ENCODE measurements at regions not wholly inside any gene's neighbourhood (a gene's known extent, or its start where the extent isn't known, plus 50 kb on each side); places are given as distances from the start of the nearest gene placed in this dataset.

DNA sequence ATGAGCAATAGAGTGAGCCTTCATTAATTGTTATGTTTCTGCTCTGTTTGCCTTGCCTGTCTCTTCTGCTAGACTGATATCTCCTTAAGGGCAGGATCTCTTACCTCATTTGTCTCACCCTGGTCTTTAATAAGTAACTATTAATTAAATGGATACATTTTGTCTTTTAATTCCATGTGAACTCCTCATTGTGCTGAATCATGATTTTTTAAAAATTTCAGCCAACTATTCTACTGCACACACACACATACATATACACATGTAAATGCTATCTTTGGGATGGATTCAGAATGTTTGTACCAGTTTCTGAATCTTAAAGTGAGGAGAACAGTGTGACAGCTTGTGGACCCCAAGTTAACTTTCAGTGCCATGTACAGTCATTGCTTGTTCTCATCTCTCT, 731.1 kb upstream of the MAP3K7 start:
- no peak for DNase-seq

GRCh38 chr6:91317247-91317835, 730.5 kb upstream of the MAP3K7 start:
- no peak for DNase-seq

- no peak for DNase-seq
Observed at GRCh38 chr6:91310178-91310577, 723.3 kb upstream of the MAP3K7 start.

GRCh38 chr6:91305755-91306154, 718.9 kb upstream of the MAP3K7 start:
- no peak for DNase-seq

DNA sequence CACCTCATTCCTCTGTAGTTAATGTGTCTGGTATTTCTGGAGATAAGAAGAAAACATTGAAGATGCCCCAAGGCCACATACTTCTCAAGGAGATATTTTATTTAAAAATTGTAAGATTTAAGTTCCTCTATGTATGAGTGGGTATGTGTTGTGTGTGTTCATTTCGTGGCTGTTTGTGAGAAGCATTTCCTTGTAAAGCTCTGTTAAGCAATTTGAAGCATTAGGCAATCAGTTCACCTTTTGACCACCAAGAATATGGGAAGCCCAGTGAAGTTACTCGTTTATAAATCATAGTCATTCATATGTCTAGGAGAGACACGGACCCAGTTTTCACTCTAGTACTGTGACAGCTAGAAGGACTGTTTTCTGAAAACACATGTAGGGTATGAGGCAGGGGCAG, 717.6 kb upstream of the MAP3K7 start:
- no peak for DNase-seq

GRCh38 chr6:91303326-91303725, 716.5 kb upstream of the MAP3K7 start:
- no peak for DNase-seq

- no peak for DNase-seq
Observed at GRCh38 chr6:91299544-91300491, 712.9 kb upstream of the MAP3K7 start.

DNA sequence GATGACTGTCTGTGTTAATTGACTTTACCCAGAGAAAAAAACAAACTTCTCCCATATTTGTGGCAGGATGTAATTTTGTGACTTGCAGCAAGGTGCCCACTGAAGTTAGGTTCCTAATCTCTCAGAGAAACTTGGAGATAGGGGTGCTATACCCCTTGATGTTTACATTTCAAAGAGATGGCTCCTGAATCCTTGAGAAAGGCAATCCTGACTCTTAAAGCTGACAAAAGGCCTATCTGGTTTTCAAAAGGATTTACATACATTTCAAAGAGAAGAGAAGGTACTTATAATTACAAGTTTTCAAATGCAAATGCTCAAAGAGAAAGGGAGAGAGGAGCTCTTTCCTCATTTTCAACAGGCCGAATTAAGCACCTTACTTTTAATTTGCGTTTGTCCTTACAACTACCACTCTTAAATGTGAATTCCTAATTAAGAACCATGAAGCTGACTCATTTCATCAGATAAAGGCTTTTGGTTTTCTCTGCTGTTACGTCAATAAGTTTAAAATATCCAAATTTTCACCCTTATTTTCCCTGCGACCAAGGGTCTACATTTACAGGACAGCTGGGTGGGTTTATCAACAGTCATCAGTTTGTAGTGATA, 711.8 kb upstream of the MAP3K7 start:
- no peak for DNase-seq

GRCh38 chr6:91293395-91293794, 706.5 kb upstream of the MAP3K7 start:
- no peak for DNase-seq

- DNase-seq = no peak
Observed at GRCh38 chr6:91291071-91291470, 704.2 kb upstream of the MAP3K7 start.

DNA sequence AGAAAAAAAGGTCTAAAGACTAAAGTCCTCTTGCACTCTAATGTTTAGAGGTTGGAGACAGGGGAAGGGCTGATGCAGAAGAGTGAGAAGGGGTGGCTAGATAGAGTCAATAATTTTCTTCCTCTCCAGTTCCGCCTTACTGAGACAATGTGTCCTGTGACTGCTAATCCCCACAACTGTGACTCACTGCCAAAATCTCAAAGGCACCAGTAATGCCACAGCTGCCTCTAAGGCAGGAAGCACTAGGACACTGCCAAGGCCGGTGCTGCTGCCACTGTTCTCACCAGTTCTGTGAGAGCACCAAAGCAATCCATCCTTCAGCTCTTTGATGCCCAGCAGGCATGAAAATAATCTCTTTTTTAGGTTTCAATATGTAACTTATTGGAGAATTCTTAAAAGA, 701.9 kb upstream of the MAP3K7 start:
- DNase-seq = no peak

DNA sequence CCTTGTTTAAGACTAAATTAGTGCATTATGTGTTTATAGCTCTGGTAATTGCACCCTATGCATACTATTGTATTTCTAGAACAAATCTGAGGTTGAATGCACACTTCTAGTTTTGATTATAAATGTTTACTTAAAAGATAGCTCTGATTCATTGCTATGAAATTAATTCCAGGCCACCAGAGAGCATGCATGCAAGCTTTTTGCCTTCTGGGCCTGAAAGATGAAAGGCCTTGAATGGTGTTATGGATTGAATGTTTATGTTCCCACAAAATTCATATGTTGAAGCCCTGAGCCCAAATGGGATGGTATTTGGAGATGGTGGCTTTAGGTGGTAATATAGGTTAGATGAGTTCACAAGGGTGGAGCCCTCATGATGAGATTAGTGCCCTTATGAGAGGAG, 695.0 kb upstream of the MAP3K7 start:
- DNase-seq = no peak

DNA sequence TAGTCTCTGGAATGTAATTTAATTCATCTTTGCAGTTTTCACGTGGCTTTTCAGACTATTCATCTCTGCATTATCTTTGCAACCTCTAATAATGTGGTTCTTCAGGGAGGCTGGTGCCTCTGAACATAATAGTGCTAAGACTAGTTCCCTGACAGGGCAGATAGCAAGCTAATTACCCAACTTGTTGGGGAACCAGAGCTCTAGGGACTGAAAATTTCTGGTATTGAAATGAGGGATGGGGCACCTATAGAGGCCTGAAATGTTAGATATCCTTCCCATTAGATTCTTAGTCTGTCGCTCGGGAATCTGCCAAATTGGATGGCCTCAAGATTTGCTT, 693.6 kb upstream of the MAP3K7 start:
- DNase-seq = no peak

DNA sequence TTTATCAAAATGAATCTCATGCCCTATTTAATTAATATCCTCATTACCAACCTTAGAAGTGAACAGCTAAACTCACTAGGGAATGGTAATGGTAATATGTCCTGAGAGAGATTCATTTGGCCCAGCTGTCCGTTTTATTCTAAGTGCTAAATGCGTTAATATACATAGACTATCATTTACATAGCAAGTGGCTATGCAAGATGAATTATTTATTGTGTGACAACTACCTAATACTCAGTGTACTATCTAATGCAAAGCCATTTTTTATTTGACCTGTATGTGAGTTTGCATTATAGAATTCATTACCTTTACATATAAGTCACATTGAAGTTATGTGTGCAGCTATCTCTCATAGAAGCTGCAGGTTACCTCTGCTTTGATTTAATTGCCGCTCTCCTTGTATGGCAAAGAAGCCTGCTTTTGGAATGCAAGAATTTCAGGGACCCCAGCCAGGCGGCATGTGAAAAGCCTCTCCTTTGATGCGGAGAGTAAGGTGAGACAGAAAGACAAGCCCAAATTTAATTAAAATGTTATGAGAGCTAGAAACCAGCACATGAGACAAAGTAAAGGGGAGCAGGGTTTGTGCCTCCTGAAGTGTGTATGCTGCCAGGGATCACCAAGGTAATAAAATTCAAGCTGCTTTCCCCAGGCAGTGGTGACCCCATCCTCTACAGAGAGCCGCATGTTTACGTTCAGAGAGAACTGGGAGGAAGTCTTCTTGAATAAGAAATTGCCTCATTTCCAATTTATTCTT, 693.0 kb upstream of the MAP3K7 start:
- DNase-seq = no peak

DNA sequence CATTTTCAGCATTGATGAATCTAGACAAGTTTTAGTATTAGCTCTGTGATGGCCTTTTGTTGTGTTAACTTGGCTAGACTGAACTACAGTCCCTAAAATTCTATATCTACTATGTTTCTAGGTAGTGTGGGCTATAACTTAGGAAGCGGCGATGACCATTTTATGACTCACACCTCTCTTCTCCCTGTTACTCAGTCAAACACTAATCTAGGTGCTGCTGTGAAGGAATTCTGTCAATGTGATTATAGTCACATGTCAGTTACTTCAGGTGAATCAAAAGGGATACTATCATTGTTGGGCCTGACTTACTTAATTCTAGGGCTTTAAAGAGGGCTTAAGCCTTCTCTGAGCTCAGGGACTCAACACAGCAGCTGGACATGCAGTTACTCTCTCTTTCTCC, 691.5 kb upstream of the MAP3K7 start:
- no peak for DNase-seq

DNA sequence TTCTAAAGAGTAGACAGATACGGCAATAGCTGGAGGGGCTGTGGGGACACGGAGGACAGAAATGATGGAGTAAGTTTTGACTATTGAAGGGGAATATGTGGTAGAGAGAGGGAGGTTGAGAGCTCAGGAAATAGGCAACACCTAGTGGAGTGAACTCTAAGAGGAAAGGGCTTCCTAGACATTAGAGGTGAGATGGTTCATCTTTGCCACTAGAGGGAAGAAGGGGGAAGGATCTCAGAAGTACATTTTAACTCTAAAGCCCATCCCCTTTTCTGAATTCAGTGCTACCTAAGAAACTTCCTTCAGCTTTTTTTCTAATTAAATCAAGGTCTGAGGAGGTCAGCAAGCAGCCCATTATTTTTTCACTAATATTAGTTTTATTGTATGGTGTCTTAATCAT, 689.4 kb upstream of the MAP3K7 start:
- no peak for DNase-seq

GRCh38 chr6:91273729-91274128, 686.9 kb upstream of the MAP3K7 start:
- DNase-seq = no peak

- DNase-seq = no peak
Observed at GRCh38 chr6:91271807-91272206, 684.9 kb upstream of the MAP3K7 start.

- no peak for DNase-seq
Observed at GRCh38 chr6:91268941-91269340, 682.1 kb upstream of the MAP3K7 start.

DNA sequence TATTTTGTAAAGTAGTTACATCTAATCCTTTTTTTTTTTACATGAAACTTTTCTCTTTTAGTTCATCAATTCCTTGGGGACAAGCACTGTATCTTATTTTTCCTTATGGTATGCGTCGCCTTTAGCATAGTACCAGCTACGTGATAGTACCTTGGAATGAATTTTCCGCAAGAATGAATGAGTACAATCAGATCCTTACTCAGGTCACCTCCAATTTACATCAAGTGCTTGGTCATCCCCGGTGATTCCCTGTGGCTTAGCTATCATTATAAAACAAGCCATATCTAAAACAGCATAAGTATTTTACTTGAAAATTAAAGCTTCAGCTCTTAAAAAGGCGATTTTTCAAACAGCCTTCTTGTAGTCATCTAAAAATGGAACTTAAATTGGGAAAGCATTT, 680.4 kb upstream of the MAP3K7 start:
- DNase-seq = no peak

DNA sequence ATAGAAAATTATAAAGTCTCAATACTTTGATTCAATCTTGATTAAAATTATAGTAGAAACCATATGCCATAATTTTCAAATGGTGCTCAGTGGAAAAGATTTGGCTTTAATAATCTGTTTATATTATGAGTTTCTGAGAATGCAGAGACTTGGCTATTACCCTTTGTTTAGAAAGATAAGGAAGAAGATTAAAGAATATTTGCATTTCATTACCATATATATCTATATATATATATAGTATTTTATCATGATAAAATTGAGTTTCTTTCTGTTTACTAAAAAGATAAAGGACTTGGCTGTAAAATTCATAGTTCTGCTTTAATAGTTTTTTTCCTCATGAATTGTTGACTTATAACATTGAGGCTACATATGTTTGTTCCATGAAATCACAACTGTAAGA, 679.3 kb upstream of the MAP3K7 start:
- DNase-seq = no peak

DNA sequence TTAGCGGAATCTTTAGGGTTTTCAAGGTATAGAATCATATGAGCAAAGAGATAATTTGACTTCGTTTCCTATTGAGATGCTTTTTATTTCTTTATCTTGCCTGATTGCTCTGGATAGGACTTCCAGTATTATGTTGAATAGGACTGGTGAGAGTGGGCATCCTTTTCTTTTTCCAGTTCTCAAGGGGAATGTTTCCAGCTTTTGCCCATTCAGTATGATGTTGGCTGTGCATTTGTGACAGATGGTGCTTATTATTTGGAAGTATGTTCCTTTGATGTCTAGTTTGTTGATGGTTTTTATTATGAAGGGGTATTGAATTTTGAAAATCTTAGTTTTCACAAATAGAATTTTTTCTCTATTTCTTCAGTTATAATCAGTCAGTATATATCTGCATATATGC, 656.6 kb upstream of the MAP3K7 start:
- DNase-seq = no peak

DNA sequence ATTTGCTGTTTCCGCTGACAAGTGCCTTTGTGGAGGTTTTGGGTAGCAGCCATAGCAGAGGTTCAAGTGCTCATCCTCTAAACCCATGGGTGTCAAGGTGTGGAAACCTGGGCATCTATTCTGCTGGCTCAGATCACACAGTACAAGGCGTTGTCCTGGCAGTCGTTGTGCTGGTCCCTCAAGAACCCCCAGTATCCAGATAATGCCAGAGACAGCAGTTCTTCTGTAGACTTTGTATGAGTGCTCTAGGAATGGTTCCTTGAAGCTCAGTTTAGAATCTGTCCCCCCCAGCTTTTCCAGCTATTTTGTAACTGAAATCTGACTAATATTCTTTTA, 655.7 kb upstream of the MAP3K7 start:
- no peak for DNase-seq
